Fibroblast of lung (primary cell): ENCODE measurements at regions not wholly inside any gene's neighbourhood (a gene's known extent, or its start where the extent isn't known, plus 50 kb on each side); places are given as distances from the start of the nearest gene placed in this dataset.

Experiments used
- EZH2 ChIP-seq: IDR thresholded peaks from 2 replicates; pipeline ENCODE4 v1.5.1; 2012; ENCODE audit warnings: low read length, control low read depth, mild to moderate bottlenecking; ENCODE audit errors: missing control alignments
- TF ChIP-seq, protein P1 (sequence below), 2 donors: IDR thresholded peaks in 1 of 2; conservative IDR thresholded peaks in 1 of 2; 1 replicate in 1 of 2; 2 replicates in 1 of 2; pipeline ENCODE4 v1.5.1; 2011 to 2012; ENCODE audit warnings: low read length in 2 of 2, control low read depth in 1 of 2, inconsistent platforms in 1 of 2, low read depth in 1 of 2, mild to moderate bottlenecking in 1 of 2

DNA sequence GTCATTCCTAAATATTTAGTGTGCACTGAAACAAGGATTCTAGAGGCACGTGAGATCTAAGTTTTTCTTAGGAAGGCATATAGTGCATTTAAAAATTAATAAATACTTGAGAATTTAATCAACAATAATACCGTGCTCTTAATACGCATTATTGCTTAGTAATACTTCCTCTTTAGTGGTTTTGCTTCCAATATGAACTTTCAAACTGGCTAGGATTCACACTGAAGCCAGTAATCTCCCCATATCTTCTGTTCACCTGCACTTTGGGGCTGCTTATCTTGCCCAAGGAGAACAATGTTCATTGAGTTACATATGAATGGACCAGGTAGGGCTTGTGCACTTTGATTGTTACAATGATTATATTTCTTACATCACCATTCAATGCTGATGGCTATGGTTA is 180.5 kb upstream of the RIOK2 start:
- TF ChIP-seq, protein P1, sequence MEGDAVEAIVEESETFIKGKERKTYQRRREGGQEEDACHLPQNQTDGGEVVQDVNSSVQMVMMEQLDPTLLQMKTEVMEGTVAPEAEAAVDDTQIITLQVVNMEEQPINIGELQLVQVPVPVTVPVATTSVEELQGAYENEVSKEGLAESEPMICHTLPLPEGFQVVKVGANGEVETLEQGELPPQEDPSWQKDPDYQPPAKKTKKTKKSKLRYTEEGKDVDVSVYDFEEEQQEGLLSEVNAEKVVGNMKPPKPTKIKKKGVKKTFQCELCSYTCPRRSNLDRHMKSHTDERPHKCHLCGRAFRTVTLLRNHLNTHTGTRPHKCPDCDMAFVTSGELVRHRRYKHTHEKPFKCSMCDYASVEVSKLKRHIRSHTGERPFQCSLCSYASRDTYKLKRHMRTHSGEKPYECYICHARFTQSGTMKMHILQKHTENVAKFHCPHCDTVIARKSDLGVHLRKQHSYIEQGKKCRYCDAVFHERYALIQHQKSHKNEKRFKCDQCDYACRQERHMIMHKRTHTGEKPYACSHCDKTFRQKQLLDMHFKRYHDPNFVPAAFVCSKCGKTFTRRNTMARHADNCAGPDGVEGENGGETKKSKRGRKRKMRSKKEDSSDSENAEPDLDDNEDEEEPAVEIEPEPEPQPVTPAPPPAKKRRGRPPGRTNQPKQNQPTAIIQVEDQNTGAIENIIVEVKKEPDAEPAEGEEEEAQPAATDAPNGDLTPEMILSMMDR (conservative IDR thresholded peaks at IDR 0.05 in 1 of 2, IDR thresholded peaks at IDR 0.05 in 1 of 2; ENCODE audit: low read depth in 1 of 2, low read length in 2 of 2), result no peak
- no peak for TF ChIP-seq EZH2
